ENCODE measurements at regions not wholly inside any gene's neighbourhood (a gene's known extent, or its start where the extent isn't known, plus 50 kb on each side); places are given as distances from the start of the nearest gene placed in this dataset.
"Not testable (repeated sequence)": the region's sequence is repeated elsewhere in the genome, so short reads cannot be mapped to it uniquely, and the experiment has no call there.

GRCh38 chr5:34329201-34329600 lies 286.2 kb upstream of the C1QTNF3 start:
- not testable (repeated sequence) for TF ChIP-seq CTCF (conservative IDR thresholded peaks at IDR 0.05); EZH2 (IDR thresholded peaks at IDR 0.05; ENCODE audit: low read depth)

Measured in PC-9 (cell line).